Colonic mucosa (tissue), 4 donors: ENCODE measurements at regions not wholly inside any gene's neighbourhood (a gene's known extent, or its start where the extent isn't known, plus 50 kb on each side); places are given as distances from the start of the nearest gene placed in this dataset.

ENCODE experiments used
- DNase-seq: peaks from one replicate; pipeline ENCODE4 v3.0.0-alpha.2; 2020
- H3K27ac ChIP-seq: fragments of 200-600 bp; one replicate; pipeline ENCODE4 v1.8.0; 2021
- H3K27me3 ChIP-seq: fragments of 200-600 bp; one replicate; pipeline ENCODE4 v1.8.0; 2021
- H3K36me3 ChIP-seq: fragments of 200-600 bp; one replicate; pipeline ENCODE4 v1.8.0; 2021
- H3K4me1 ChIP-seq: fragments of 200-600 bp; one replicate; pipeline ENCODE4 v1.8.0; 2021; ENCODE audit warnings: mild to moderate bottlenecking
- H3K4me3 ChIP-seq: fragments of 200-600 bp; one replicate; pipeline ENCODE4 v1.8.0; 2021
- H3K9ac ChIP-seq, 2 donors: one replicate each; pipeline ENCODE4 v1.7.0; 2013; ENCODE audit warnings: control low read depth in 2 of 2, low read depth in 2 of 2, low read length in 2 of 2
- H3K9me3 ChIP-seq: fragments of 200-600 bp; one replicate; pipeline ENCODE4 v1.8.0; 2021
- intact Hi-C: fragments of 100-400 bp; cut with DNase I; formaldehyde crosslinking; loops from one replicate; pipeline ENCODE4 v1.14.1; 2022
- TF ChIP-seq, protein P1 (sequence below): fragments of 200-600 bp; IDR thresholded peaks from one replicate; pipeline ENCODE4 v1.8.0; 2022; ENCODE audit warnings: antibody characterized with exemption, mild to moderate bottlenecking
- donor health status: healthy.
- donor health status: DM: no; HTN: no; CAD: no.
- donor health status: DM: no; HTN: no; CAD: no.

GRCh38 chr1:83682132-83682531, 316.8 kb downstream of the TTLL7 start:
- intact Hi-C loops = no loop called here
- H3K27me3 ChIP-seq = no peaks in the 10 kb centered on the region
- H3K9ac ChIP-seq = no peak overlapping the region
- no peaks in the 10 kb centered on the region for H3K4me1 ChIP-seq
- DNase-seq = no peak
- H3K9me3 ChIP-seq = no peaks in the 10 kb centered on the region
- no peak overlapping the region for H3K4me3 ChIP-seq
- no peaks in the 10 kb centered on the region for H3K36me3 ChIP-seq
- H3K27ac ChIP-seq = no peak overlapping the region
- TF ChIP-seq, protein P1, sequence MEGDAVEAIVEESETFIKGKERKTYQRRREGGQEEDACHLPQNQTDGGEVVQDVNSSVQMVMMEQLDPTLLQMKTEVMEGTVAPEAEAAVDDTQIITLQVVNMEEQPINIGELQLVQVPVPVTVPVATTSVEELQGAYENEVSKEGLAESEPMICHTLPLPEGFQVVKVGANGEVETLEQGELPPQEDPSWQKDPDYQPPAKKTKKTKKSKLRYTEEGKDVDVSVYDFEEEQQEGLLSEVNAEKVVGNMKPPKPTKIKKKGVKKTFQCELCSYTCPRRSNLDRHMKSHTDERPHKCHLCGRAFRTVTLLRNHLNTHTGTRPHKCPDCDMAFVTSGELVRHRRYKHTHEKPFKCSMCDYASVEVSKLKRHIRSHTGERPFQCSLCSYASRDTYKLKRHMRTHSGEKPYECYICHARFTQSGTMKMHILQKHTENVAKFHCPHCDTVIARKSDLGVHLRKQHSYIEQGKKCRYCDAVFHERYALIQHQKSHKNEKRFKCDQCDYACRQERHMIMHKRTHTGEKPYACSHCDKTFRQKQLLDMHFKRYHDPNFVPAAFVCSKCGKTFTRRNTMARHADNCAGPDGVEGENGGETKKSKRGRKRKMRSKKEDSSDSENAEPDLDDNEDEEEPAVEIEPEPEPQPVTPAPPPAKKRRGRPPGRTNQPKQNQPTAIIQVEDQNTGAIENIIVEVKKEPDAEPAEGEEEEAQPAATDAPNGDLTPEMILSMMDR = no peak

- TF ChIP-seq, protein P1 = no peak
- Histone ChIP-seq H3K4me1 (no peaks in the 10 kb centered on the region), H3K4me3 (no peak overlapping the region), H3K27ac (no peak overlapping the region), H3K9me3 (no peaks in the 10 kb centered on the region), H3K36me3 (no peaks in the 10 kb centered on the region), H3K9ac (no peak overlapping the region), H3K27me3 (no peaks in the 10 kb centered on the region)
- intact Hi-C loops = no loop called here
- DNase-seq = no peak
Observed at GRCh38 chr1:83676106-83676505, 322.8 kb downstream of the TTLL7 start.

GRCh38 chr1:83673312-83673711, 325.6 kb downstream of the TTLL7 start:
- Histone ChIP-seq H3K4me1 (no peaks in the 10 kb centered on the region), H3K27me3 (no peaks in the 10 kb centered on the region), H3K9me3 (no peaks in the 10 kb centered on the region), H3K9ac (no peak overlapping the region), H3K27ac (no peak overlapping the region), H3K4me3 (no peak overlapping the region), H3K36me3 (no peaks in the 10 kb centered on the region)
- intact Hi-C loops = no loop called here
- DNase-seq = no peak
- TF ChIP-seq, protein P1 = no peak

DNA sequence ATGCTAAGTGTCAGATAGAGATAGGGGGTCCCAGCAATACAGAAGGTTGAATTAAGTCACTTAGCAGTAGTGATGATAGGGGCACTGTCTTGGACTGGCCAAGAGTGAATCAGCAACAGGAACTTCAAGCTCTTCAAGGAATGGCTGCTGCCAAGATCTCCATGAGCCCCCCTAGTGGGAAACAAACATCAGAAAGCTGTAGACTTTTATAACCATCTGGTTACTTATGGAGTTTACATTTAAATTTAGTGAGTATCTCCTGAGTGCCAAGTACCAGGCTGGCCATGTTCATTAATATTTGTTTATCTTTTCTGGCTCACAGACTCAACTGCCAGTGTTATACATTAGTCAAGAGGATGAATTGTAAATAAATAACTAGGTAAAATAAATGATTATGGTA, 327.3 kb downstream of the TTLL7 start:
- H3K4me3 ChIP-seq = no peak overlapping the region
- H3K27me3 ChIP-seq = no peaks in the 10 kb centered on the region
- intact Hi-C loops = no loop called here
- no peaks in the 10 kb centered on the region for H3K36me3 ChIP-seq
- no peaks in the 10 kb centered on the region for H3K4me1 ChIP-seq
- no peak for DNase-seq
- no peak overlapping the region for H3K9ac ChIP-seq
- H3K27ac ChIP-seq = no peak overlapping the region
- TF ChIP-seq, protein P1 = no peak
- no peaks in the 10 kb centered on the region for H3K9me3 ChIP-seq

DNA sequence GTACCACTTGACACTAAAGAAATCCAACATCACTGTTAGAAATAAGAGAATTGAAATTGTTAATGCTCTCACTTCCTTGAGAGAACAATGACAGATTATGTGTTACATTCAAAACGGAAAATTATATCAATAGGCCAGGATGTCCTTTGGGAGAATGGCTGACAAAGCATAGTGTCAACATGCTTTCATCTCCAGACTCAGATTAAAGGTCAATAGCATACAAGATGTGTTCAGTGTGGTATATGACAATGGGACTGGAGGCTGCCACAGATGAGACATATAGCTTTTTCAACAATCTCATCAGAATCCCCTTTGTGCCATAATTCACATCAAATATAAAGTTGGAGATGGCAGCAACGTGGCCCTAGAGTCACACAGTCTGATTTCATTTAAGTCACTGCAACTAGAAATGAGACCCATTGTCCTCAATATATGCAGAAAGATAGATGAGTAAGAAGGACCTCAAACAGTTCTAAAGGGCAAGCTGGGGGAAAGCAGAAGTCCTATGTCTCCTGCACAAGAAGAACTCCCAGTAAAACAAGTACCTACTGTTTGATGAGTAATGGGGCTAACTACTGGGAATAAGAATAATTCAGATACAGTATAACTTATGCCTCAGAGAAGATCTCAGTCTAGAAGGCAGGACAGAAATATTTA, 327.9 kb downstream of the TTLL7 start:
- no peak for DNase-seq
- Histone ChIP-seq H3K9me3 (no peaks in the 10 kb centered on the region), H3K9ac (no peak overlapping the region), H3K27me3 (no peaks in the 10 kb centered on the region), H3K27ac (no peak overlapping the region), H3K4me1 (no peaks in the 10 kb centered on the region), H3K4me3 (no peak overlapping the region), H3K36me3 (no peaks in the 10 kb centered on the region)
- TF ChIP-seq, protein P1 = no peak
- intact Hi-C loops = no loop called here
